SK-N-SH treated with all-trans-retinoic acid at 6 μM for 48 hours (cell line): ENCODE measurements at regions not wholly inside any gene's neighbourhood (a gene's known extent, or its start where the extent isn't known, plus 50 kb on each side); places are given as distances from the start of the nearest gene placed in this dataset.

Experiments
- ATAC-seq: fragments of 200-7000 bp; cut with Tn5 transposase; 3 replicates; pipeline ENCODE4 v1.9.1; 2020; ENCODE audit warnings: mild to moderate bottlenecking, moderate library complexity
- ARNTL ChIP-seq: fragments of 450-650 bp; formaldehyde crosslinking; IDR thresholded peaks from 2 replicates; pipeline ENCODE4 v1.5.0; 2020; ENCODE audit warnings: low read depth, mild to moderate bottlenecking, moderate library complexity, borderline replicate concordance
- BACH2 ChIP-seq: fragments of 250-450 bp; sonication (Bioruptor Pico); IDR thresholded peaks from 2 replicates; pipeline ENCODE4 v1.9.0; 2021; ENCODE audit warnings: mild to moderate bottlenecking, borderline replicate concordance
- CREB5 ChIP-seq: fragments of 250-450 bp; sonication (Bioruptor Pico); IDR thresholded peaks from 2 replicates; pipeline ENCODE4 v1.5.1; 2020; ENCODE audit warnings: low read depth, mild to moderate bottlenecking, moderate library complexity
- CSDC2 ChIP-seq: fragments of 250-450 bp; sonication (Bioruptor Pico); IDR thresholded peaks from 2 replicates; pipeline ENCODE4 v1.5.0; 2020; ENCODE audit warnings: mild to moderate bottlenecking, moderate library complexity
- CSRNP3 ChIP-seq: fragments of 250-450 bp; sonication (Bioruptor Pico); IDR thresholded peaks from 2 replicates; pipeline ENCODE4 v1.5.1; 2021; ENCODE audit warnings: mild to moderate bottlenecking, moderate library complexity
- ESRRG ChIP-seq: fragments of 250-450 bp; sonication (Bioruptor Pico); IDR thresholded peaks from 2 replicates; pipeline ENCODE4 v1.6.1; 2021; ENCODE audit warnings: mild to moderate bottlenecking
- GLIS3 ChIP-seq: fragments of 250-450 bp; sonication (Bioruptor Pico); IDR thresholded peaks from 2 replicates; pipeline ENCODE4 v1.5.0; 2020; ENCODE audit warnings: mild to moderate bottlenecking, moderate library complexity
- ISL1 ChIP-seq: fragments of 250-450 bp; sonication (Bioruptor Pico); IDR thresholded peaks from 2 replicates; pipeline ENCODE4 v2.1.2; 2022; ENCODE audit warnings: mild to moderate bottlenecking, moderate library complexity
- PATZ1 ChIP-seq: fragments of 250-450 bp; sonication (Bioruptor Pico); IDR thresholded peaks from 2 replicates; pipeline ENCODE4 v1.8.0; 2020; ENCODE audit warnings: mild to moderate bottlenecking, moderate library complexity, borderline replicate concordance
- PPARA ChIP-seq: fragments of 250-450 bp; sonication (Bioruptor Pico); IDR thresholded peaks from 2 replicates; pipeline ENCODE4 v1.5.0; 2020; ENCODE audit warnings: mild to moderate bottlenecking, borderline replicate concordance
- RARB ChIP-seq: fragments of 250-450 bp; sonication (Bioruptor Pico); IDR thresholded peaks from 2 replicates; pipeline ENCODE4 v1.8.0; 2021; ENCODE audit warnings: mild to moderate bottlenecking, moderate library complexity
- SNAI2 ChIP-seq: fragments of 250-450 bp; sonication (Bioruptor Pico); IDR thresholded peaks from 2 replicates; pipeline ENCODE4 v1.5.0; 2020; ENCODE audit warnings: mild to moderate bottlenecking, moderate library complexity
- TCF4 ChIP-seq: fragments of 250-450 bp; sonication (Bioruptor Pico); IDR thresholded peaks from 2 replicates; pipeline ENCODE4 v1.8.0; 2021; ENCODE audit warnings: mild to moderate bottlenecking, moderate library complexity, borderline replicate concordance
- TOX ChIP-seq: fragments of 250-450 bp; sonication (Bioruptor Pico); IDR thresholded peaks from 2 replicates; pipeline ENCODE4 v1.8.0; 2021; ENCODE audit warnings: mild to moderate bottlenecking, moderate library complexity, borderline replicate concordance
- ZC3H10 ChIP-seq: fragments of 250-450 bp; sonication (Bioruptor Pico); IDR thresholded peaks from 2 replicates; pipeline ENCODE4 v1.5.1; 2021; ENCODE audit warnings: mild to moderate bottlenecking, moderate library complexity
- ZFP3 ChIP-seq: fragments of 250-450 bp; sonication (Bioruptor Pico); IDR thresholded peaks from 2 replicates; pipeline ENCODE4 v1.5.0; 2020; ENCODE audit warnings: mild to moderate bottlenecking, moderate library complexity
- ZFP30 ChIP-seq: fragments of 450-650 bp; formaldehyde crosslinking; IDR thresholded peaks from 2 replicates; pipeline ENCODE4 v1.5.0; 2022; ENCODE audit warnings: mild to moderate bottlenecking, moderate library complexity
- ZNF565 ChIP-seq: fragments of 450-650 bp; formaldehyde crosslinking; conservative IDR thresholded peaks from 2 replicates; pipeline ENCODE4 v1.5.0; 2020; ENCODE audit warnings: low read depth, mild to moderate bottlenecking, moderate library complexity
- ZNF70 ChIP-seq: fragments of 450-650 bp; formaldehyde crosslinking; IDR thresholded peaks from 2 replicates; pipeline ENCODE4 v1.5.0; 2020; ENCODE audit warnings: mild to moderate bottlenecking, moderate library complexity
- ZNF8 ChIP-seq: fragments of 450-650 bp; formaldehyde crosslinking; IDR thresholded peaks from 2 replicates; pipeline ENCODE4 v1.5.0; 2020; ENCODE audit warnings: mild to moderate bottlenecking, moderate library complexity

DNA sequence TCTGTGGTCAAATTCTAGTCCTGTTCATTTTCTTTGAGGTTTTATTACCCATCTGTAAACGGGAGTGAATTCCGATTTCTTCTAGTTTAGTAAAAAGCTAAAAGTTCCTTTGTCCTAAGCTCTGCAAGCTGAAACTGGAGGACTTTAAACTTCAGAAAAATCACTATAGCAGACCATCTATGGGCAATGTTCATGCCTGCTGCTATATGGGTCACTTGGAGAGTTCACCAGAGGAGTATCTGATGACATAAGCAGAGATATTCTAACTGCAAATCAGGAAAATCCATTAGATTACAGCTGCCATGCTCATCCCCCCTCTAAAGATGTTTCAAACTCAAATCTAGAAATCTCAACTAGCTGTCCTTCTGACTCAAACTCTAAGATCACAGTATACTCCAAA is 193.0 kb upstream of the RTL1 start (continued):
- no peak for TF ChIP-seq PATZ1 (CRISPR knock-in tag)
- no peak for TF ChIP-seq ZNF70 (CRISPR knock-in tag)
- no peak for TF ChIP-seq ARNTL (CRISPR knock-in tag)
- no peak for TF ChIP-seq ZC3H10 (CRISPR knock-in tag)
- TF ChIP-seq CSDC2 (CRISPR knock-in tag), result no peak

- no peak for TF ChIP-seq ZC3H10 (CRISPR knock-in tag)
- no peak for TF ChIP-seq SNAI2
- TF ChIP-seq CREB5 (CRISPR knock-in tag), result no peak
- no peak for TF ChIP-seq ESRRG (CRISPR knock-in tag)
- no peak for TF ChIP-seq ZNF70 (CRISPR knock-in tag)
- TF ChIP-seq, all 23 proteins: peak for 0
- ATAC-seq, result no peak
Measured at GRCh38 chr14:101097109-101097793, 193.7 kb upstream of the RTL1 start.

- no peak for TF ChIP-seq BACH2 (CRISPR knock-in tag)
- no peak for TF ChIP-seq CSRNP3 (CRISPR knock-in tag)
- TF ChIP-seq ZFP30, result no peak
- no peak for TF ChIP-seq CREB5 (CRISPR knock-in tag)
- no peak for ATAC-seq
Measured at GRCh38 chr14:101098177-101098576, 194.7 kb upstream of the RTL1 start.

DNA sequence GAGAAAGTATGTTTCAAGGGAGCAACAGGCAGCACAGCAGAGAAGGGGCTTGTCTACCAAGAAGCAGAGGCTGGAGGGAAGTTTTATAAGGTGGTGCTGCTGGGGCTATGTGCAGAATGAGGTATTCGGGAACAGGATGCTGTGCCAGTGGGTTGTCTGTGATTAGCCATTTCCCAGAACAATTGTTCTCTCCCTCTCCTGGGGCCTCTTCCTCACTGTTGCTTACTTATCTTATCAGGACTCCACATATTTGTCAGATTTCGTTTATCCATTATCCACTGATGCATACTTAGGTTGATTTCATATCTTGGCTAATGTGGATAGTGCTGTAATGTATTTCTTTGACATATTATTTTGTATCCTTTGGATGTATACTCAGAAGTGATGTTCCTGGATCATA is 195.1 kb upstream of the RTL1 start:
- ATAC-seq, result no peak
- no peak for TF ChIP-seq GLIS3 (CRISPR knock-in tag)
- TF ChIP-seq ESRRG (CRISPR knock-in tag), result no peak
- TF ChIP-seq ZNF565 (CRISPR knock-in tag), result no peak
- no peak for TF ChIP-seq TCF4 (CRISPR knock-in tag)
- peak; percentile 60 for TF ChIP-seq ISL1 (CRISPR knock-in tag)
- TF ChIP-seq CREB5 (CRISPR knock-in tag), result no peak
- TF ChIP-seq PPARA, result no peak
- TF ChIP-seq SNAI2, result no peak

DNA sequence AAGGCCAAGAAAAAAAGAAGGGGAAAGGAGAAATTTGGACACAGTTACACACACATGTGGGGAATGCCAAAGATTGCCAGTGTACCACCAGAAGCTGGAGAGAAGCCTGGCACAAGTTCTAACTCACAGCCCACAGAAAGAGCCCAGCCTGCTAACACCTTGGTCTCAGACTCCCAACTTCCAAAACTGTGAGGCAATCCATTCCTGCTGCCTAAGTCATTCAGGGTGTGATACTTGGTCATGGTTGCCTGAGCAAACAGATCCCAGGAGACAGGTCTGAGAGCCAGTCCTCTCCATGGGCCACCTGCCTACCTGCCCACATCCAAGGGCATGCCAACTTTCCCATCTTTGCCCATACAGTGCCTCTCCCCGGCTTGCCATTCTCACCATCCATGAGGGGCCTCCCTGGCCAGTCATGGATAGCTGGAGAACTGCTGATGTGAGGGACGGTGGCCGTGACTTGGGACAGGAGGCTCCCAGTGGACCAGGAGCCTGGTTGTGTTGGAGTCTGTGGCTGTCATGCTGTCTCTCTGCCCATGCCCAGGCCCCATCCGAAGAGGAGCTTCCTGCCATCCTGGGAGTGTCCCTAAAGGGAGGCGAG is 198.0 kb upstream of the RTL1 start:
- TF ChIP-seq TOX (no peak), ZNF70 (CRISPR knock-in tag) (no peak), ZNF565 (CRISPR knock-in tag) (no peak), CREB5 (CRISPR knock-in tag) (no peak), ZFP30 (no peak), PPARA (no peak), ZC3H10 (CRISPR knock-in tag) (no peak), ZNF8 (no peak), RARB (CRISPR knock-in tag) (no peak), ZFP3 (no peak)
- ATAC-seq, result no peak
